ENCODE measurements at regions not wholly inside any gene's neighbourhood (a gene's known extent, or its start where the extent isn't known, plus 50 kb on each side); places are given as distances from the start of the nearest gene placed in this dataset.

DNA sequence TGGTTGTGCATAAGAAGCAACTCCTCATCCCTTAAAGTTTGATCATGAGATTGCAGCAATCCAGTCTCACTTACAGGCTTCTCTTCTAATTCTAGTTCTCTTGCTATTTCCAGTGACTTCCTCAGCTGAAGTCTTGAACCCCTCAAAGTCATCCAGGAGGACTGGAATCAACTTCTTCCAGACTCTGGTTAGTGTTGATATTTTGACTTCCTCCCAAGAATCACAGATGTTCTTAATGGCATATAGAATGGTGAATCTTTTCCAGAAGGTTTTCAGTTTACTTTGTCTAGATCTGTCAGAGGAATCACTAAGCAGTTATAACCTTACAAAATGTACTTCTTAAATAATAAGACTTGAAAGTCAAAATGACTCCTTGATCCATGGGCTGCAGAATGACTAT lies 81.3 kb upstream of the UBL3 start (continued):
- TF ChIP-seq, protein P1, sequence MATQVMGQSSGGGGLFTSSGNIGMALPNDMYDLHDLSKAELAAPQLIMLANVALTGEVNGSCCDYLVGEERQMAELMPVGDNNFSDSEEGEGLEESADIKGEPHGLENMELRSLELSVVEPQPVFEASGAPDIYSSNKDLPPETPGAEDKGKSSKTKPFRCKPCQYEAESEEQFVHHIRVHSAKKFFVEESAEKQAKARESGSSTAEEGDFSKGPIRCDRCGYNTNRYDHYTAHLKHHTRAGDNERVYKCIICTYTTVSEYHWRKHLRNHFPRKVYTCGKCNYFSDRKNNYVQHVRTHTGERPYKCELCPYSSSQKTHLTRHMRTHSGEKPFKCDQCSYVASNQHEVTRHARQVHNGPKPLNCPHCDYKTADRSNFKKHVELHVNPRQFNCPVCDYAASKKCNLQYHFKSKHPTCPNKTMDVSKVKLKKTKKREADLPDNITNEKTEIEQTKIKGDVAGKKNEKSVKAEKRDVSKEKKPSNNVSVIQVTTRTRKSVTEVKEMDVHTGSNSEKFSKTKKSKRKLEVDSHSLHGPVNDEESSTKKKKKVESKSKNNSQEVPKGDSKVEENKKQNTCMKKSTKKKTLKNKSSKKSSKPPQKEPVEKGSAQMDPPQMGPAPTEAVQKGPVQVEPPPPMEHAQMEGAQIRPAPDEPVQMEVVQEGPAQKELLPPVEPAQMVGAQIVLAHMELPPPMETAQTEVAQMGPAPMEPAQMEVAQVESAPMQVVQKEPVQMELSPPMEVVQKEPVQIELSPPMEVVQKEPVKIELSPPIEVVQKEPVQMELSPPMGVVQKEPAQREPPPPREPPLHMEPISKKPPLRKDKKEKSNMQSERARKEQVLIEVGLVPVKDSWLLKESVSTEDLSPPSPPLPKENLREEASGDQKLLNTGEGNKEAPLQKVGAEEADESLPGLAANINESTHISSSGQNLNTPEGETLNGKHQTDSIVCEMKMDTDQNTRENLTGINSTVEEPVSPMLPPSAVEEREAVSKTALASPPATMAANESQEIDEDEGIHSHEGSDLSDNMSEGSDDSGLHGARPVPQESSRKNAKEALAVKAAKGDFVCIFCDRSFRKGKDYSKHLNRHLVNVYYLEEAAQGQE (IDR thresholded peaks at IDR 0.05; ENCODE audit: borderline replicate concordance), result no peak
- TF ChIP-seq, protein P1 (CRISPR knock-in tag; IDR thresholded peaks at IDR 0.05; ENCODE audit: low read depth), result no peak
- TF ChIP-seq, protein P2, sequence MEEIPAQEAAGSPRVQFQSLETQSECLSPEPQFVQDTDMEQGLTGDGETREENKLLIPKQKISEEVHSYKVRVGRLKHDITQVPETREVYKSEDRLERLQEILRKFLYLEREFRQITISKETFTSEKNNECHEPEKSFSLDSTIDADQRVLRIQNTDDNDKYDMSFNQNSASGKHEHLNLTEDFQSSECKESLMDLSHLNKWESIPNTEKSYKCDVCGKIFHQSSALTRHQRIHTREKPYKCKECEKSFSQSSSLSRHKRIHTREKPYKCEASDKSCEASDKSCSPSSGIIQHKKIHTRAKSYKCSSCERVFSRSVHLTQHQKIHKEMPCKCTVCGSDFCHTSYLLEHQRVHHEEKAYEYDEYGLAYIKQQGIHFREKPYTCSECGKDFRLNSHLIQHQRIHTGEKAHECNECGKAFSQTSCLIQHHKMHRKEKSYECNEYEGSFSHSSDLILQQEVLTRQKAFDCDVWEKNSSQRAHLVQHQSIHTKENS (CRISPR knock-in tag; IDR thresholded peaks at IDR 0.05), result no peak
- no peak for TF ChIP-seq JUN (IDR thresholded peaks at IDR 0.05; ENCODE audit: borderline replicate concordance, low read depth, low read length)
- TF ChIP-seq JUN (CRISPR knock-in tag; IDR thresholded peaks at IDR 0.05; ENCODE audit: borderline replicate concordance), result no peak
- no peak for TF ChIP-seq HDAC2 (IDR thresholded peaks at IDR 0.05)
- TF ChIP-seq NR2F6 (CRISPR knock-in tag; IDR thresholded peaks at IDR 0.05), result no peak
- no peak for TF ChIP-seq BRCA1 (IDR thresholded peaks at IDR 0.05)
- TF ChIP-seq BRCA1 (CRISPR knock-in tag; IDR thresholded peaks at IDR 0.05), result no peak
- no peak for TF ChIP-seq TRIM28 (IDR thresholded peaks at IDR 0.05)
